ENCODE measurements at regions not wholly inside any gene's neighbourhood (a gene's known extent, or its start where the extent isn't known, plus 50 kb on each side); places are given as distances from the start of the nearest gene placed in this dataset.
A peak's percentile ranks its signal among the peaks of the same experiment; 100 is the strongest.
"Not testable (repeated sequence)": the region's sequence is repeated elsewhere in the genome, so short reads cannot be mapped to it uniquely, and the experiment has no call there.

- peak; percentile 47 for FAIRE-seq
Observed at GRCh38 chr2:16357188-16357587, 308.4 kb downstream of the CYRIA start.

- no peak for FAIRE-seq
Observed at GRCh38 chr2:16351541-16351940, 314.1 kb downstream of the CYRIA start.

GRCh38 chr2:16351137-16351536 is 314.5 kb downstream of the CYRIA start:
- FAIRE-seq: no peak

DNA sequence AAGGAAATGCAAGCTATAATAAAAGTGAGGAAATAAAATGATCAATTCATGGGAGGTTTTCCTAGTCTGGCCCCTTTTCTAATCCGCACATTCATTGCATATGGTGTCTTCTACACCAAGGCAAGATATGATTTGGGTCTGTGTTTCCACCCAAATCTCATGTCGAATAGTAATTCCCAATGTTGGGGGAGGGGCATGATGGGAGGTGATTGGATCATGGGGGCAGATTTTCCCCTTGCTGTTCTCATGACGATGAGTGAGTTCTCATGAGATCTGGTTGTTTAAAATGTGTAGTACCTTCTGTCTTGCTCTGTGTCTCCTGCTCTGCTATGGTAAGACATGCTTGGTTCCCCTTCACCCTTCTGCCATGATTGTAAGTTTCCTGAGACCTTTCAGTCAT is 315.4 kb downstream of the CYRIA start:
- FAIRE-seq: no peak

GRCh38 chr2:16349811-16350210 is 315.8 kb downstream of the CYRIA start:
- no peak for FAIRE-seq

DNA sequence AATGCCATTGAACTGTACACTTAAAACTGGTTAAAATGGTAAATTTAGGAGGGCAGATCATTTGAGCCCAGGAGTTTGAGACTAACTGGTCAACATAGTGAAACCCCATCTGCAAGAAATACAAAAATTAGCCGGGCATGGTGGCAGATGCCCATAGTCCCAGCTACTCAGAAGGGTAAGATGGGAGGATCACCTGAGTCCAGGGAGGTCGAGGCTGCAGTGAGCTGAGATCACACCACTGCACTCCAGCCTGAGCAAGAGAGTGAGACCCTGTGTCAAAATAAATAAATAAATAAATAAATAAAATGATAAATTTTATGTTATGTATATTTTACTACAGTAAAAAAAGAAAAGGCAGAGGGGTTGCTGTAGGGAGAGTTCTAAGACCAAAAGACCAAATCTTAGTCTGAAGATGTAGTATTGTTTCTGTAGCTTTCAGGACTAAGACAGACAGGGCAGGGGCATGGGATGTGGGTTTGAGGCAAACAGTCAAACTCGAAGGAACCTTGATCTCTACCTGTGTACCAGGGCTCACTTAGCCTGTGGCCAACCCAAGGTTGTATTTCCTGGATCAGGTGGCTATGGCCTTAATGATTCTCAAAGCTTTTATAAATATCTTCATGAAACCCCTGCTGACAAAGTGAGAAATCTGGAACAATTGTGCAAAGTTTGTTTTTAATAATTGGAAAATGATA is 316.7 kb downstream of the CYRIA start:
- FAIRE-seq: no peak

- FAIRE-seq: no peak
Observed at GRCh38 chr2:16346671-16347070, 319.0 kb downstream of the CYRIA start.

DNA sequence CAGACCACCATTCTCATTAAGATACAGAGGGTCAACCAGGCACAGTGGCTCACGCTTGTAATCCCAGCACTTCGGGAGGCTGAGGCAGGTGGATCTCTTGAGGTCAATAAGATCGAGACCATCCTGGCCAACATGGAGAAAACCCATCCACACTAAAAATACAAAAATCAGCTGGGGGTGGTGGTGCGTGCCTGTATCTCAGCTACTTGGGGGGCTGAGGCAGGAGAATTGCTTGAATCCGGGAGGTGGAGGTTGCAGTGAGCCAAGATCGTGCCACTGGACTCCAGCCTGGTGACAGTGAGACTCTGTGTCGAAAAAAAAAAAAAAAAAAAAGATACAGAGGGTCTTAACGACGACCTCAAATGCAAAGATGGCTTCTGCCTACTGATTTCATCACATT is 320.4 kb downstream of the CYRIA start:
- not testable (repeated sequence) for FAIRE-seq

DNA sequence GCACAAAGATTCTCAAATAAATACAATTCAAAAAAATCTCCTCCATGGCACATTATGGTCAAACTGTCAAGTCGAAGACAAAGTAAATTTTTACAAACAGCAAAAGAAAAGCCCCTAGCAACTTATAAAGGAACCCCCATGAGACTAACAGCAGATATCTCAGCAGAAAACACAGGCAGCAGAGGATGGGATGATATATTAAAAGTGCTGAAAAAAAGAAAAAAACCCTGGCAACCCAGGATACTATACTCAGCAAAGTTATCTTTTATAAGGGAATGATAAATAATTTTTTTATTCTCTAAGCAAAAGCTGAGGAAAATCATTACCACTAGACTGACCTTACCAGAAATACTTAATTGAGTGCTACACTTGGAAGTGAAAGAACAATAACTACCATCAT is 326.4 kb downstream of the CYRIA start:
- no peak for FAIRE-seq

GRCh38 chr2:16338026-16338425 is 327.6 kb downstream of the CYRIA start:
- FAIRE-seq: no peak

GRCh38 chr2:16336916-16337315 is 328.7 kb downstream of the CYRIA start:
- no peak for FAIRE-seq

DNA sequence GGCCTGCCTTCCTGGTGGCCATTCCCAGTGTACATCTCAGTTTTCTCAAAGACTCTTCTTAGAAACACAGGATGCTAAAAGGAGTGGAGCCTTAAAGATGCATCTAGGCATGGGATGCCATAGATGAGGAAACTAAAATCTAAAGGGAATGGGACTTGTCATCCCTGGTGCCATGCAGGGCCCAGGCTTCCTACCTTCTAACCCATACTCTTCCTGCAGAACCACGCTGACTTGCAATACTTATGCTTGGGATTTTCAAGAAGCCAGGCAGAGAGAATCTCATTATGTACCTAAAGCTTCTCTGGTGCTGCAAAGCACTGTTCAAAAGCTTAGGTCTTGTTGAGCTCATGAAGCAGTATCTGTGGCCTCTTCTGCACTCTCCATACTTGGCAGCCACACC is 329.1 kb downstream of the CYRIA start:
- FAIRE-seq: no peak

DNA sequence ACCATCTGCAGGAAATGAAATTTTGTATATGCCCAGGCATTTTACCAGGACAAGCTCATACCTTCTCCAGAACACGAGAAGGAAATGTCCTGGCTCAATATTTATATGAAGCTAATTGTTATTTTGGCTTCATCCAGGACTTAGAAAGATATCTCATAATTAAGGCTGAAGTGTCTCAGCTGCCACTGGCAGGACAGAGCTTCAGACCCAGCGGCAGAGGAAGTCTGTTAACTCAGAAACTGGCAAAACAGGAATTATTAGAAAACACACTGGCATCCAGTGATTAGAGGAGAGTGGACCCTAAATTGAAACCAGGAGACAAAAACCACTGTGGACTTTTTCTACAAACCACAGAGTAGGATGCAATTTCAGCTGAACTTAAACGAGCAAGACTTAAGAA is 329.7 kb downstream of the CYRIA start:
- no peak for FAIRE-seq

DNA sequence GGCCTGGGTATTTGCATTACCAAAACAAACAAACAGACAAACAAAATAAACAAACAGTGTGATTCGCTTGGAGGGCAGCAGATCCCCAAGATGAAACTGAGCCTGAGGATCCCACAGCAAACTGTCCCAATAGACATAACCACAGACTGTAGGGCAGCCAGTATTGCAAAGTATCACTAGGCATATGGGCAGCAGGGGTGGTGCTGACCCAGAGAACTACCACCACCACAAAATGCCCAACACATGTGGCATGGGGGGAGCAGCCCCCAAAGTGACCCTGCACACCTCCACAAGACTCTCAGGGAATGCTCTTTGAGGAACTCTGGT is 330.1 kb downstream of the CYRIA start:
- FAIRE-seq: no peak

DNA sequence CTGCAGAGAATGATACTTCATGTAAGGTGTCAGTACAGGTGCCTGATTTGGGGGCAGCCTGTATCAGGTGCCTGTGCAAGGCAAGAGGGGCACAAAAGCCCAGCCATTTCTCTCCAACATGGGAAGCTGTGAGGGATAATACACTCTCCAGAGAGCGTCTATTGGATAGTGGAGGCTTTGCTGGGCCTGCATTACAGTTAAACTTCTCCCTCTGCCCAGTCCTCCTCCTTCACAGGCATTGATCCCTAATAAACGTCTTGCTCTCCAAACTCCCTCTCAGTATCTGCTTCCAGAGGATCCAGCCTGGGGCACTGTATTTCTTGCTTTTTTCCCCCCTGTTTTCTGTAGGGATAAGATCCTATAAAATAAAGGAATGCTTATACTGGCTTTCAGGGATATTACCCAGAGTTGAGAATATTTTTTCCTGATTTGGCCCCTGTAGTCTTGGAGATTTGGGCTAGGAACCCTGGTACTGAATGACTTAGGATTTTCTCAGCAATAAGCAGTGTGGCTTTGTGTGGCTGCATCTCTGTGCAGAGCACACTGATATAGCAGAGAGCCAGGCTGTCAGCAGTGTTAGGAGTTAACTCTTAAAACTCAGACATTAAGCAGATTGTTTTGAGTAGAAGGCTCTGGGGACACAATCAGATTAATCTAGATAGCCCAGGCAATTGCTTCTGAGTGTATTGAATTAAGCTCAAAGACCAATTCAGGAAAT is 330.6 kb downstream of the CYRIA start:
- FAIRE-seq: no peak

- FAIRE-seq: no peak
Observed at GRCh38 chr2:16334366-16334765, 331.3 kb downstream of the CYRIA start.

DNA sequence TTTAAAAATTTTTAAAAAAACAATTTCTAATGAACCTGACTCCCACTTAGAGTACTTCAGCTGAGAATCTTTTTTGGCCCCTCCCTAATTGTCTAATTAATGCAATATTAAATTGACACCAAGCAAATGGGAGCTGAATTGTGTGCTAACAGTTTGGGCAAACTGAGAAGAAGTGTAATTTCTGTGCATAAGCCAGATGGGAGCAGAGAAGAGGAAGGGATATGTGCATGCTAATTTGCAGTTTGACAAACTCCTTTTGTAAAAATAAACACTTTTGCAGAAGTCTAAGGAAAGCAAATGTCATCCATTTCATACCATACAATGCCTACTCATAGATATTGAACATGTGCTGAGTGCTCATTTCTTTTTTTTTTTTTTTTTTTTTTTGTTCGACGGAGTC is 332.0 kb downstream of the CYRIA start:
- no peak for FAIRE-seq

DNA sequence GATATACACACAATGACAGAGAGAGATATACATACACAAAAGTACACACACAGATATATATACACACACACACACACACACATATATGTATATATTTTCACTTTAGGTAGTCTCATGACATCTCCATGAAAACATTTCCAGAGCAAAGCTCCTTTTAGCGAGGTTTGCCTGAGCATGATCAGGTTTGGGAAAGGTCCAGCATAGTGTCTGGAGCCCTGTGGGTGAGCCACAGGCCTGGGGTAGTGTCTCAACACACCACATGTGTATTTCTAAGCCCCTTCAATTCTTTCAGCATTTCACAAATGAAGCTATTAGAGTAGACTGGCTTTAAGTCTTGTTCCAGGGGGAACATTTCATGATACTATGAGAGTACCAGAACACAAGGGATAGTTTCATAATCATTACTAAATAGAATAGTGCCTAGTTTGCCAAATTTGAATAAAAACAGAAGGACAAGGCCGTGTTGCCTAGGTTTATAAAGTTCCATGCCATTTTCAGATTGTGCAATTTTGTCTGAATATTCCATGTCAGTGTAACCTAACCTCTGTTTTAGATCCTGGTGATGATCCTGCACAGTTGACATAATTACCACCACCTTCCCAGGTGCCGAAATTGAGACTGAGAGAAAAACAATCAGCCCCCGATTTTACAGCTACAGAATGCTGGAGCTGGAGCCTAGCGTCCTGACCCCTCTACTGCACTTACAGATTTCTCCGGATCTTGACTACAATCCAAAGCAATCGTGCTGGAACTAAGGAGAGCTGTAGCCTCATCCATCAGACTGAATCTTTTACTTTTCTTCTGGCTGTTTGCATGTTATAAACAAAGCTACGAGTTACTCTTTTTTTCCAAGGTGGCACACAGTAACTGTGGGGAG is 332.7 kb downstream of the CYRIA start:
- FAIRE-seq: no peak

DNA sequence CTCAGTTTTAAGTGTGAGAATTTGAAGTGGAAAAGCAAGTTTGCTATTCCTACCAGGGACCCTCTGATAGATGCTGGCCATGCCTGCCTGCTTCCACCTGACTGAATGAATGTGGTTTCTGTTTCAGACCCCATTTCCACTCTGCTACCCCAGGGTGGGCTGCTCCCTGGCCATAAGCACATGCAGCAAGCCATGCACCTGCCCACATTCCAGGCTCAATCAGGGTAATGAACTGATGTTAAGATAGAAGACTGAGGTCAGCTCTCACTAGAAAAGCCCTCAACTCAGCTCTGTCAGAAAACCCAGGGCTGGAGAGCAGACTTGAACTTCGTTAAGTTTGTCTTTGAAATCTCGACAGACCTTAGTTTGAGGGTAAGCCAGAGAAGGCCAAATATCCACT is 333.9 kb downstream of the CYRIA start:
- FAIRE-seq: no peak

GRCh38 chr2:16330982-16331381 is 334.7 kb downstream of the CYRIA start:
- FAIRE-seq: no peak

- no peak for FAIRE-seq
Observed at GRCh38 chr2:16330571-16330970, 335.1 kb downstream of the CYRIA start.

- no peak for FAIRE-seq
Observed at GRCh38 chr2:16330012-16330411, 335.6 kb downstream of the CYRIA start.

DNA sequence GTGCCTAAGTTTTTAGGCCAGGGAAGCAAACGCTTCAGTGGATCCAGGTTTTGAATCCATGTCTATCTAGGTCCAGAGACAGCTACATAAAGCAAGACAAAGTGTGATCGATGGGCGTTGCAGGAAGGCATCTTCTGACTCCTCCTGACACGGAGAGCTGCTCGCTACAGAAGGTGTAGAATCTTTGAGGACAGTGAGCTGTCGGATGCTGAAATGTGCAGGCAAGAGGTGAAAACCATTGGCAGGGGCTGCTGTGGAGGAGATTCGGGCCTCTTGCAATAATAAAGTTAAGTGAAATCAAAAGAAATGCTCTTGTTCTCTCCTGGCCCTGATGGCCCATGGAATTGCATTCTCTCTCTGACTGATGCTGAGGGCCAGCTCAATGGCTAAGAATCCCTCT is 336.2 kb downstream of the CYRIA start:
- FAIRE-seq: no peak
